PC-9 (cell line): ENCODE measurements at regions not wholly inside any gene's neighbourhood (a gene's known extent, or its start where the extent isn't known, plus 50 kb on each side); places are given as distances from the start of the nearest gene placed in this dataset.

ENCODE experiments used
- EZH2 ChIP-seq: fragments of 200-600 bp; sonication (generic); IDR thresholded peaks from 2 replicates; pipeline ENCODE4 v1.8.0; 2017; ENCODE audit warnings: antibody characterized with exemption, low read depth
- TF ChIP-seq, protein P1 (sequence below): fragments of 200-600 bp; sonication (generic); conservative IDR thresholded peaks from 2 replicates; pipeline ENCODE4 v1.6.1; 2017; ENCODE audit warnings: mixed run types, antibody characterized with exemption, mild to moderate bottlenecking, moderate library complexity

- TF ChIP-seq, protein P1, sequence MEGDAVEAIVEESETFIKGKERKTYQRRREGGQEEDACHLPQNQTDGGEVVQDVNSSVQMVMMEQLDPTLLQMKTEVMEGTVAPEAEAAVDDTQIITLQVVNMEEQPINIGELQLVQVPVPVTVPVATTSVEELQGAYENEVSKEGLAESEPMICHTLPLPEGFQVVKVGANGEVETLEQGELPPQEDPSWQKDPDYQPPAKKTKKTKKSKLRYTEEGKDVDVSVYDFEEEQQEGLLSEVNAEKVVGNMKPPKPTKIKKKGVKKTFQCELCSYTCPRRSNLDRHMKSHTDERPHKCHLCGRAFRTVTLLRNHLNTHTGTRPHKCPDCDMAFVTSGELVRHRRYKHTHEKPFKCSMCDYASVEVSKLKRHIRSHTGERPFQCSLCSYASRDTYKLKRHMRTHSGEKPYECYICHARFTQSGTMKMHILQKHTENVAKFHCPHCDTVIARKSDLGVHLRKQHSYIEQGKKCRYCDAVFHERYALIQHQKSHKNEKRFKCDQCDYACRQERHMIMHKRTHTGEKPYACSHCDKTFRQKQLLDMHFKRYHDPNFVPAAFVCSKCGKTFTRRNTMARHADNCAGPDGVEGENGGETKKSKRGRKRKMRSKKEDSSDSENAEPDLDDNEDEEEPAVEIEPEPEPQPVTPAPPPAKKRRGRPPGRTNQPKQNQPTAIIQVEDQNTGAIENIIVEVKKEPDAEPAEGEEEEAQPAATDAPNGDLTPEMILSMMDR = no peak
- TF ChIP-seq EZH2 = no peak
Observed at GRCh38 chr12:72173974-72174373, 98.2 kb upstream of the TRHDE start.
